ENCODE measurements at regions not wholly inside any gene's neighbourhood (a gene's known extent, or its start where the extent isn't known, plus 50 kb on each side); places are given as distances from the start of the nearest gene placed in this dataset.

GRCh38 chr20:24045621-24046318 lies 57.2 kb upstream of the GGTLC1 start:
- H3K4me3 ChIP-seq (replicated peaks; ENCODE audit: low read depth, low read length): no peak overlapping the region
- TF ChIP-seq CTCF (IDR thresholded peaks at IDR 0.05; ENCODE audit: low read depth, low read length, missing control alignments): no peak
- no peak for DNase-seq (ENCODE audit: extremely low read depth, low read depth)

DNA sequence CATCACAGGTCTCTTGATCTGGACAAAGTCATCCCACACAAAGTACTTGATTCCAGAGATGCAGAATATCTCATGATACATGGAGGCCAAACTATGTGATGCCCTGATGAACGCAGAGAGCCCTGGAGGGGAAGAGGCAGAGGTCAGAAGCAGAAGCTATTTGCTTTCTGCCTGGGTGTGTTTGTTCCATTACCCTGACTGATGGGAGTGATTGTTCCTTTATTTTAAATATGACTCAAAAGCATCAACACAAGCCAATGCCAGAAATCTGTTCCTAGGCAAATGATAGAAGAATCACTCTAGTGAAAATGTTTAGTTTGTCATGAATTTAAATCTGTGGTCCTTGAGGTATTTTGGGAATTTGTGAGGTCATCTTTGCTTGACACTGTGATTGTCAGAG lies 54.7 kb upstream of the GGTLC1 start:
- TF ChIP-seq CTCF (IDR thresholded peaks at IDR 0.05; ENCODE audit: low read depth, low read length, missing control alignments): no peak
- DNase-seq (ENCODE audit: extremely low read depth, low read depth): no peak
- no peak overlapping the region for H3K4me3 ChIP-seq (replicated peaks; ENCODE audit: low read depth, low read length)

DNA sequence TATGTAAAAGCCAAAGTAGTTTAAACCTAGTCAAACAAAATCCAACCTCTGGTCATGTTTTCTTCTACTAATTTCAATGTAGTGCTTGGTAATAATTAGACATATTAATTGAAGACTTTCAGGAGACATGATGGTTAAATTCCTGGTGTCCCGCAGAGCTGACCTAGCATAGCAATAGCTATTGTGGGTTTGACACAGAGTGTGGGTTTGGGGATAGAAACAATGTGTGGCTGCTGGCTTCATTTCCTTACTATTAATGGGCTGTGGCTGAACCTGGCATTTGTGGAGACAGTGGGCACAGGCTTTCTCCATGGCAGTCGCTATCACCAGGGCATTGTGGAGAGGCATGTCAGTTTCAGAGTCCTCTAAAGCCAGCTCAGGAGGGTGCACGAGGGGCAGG lies 54.1 kb upstream of the GGTLC1 start:
- no peak overlapping the region for H3K4me3 ChIP-seq (replicated peaks; ENCODE audit: low read depth, low read length)
- DNase-seq (ENCODE audit: extremely low read depth, low read depth): no peak
- TF ChIP-seq CTCF (IDR thresholded peaks at IDR 0.05; ENCODE audit: low read depth, low read length, missing control alignments): no peak

DNA sequence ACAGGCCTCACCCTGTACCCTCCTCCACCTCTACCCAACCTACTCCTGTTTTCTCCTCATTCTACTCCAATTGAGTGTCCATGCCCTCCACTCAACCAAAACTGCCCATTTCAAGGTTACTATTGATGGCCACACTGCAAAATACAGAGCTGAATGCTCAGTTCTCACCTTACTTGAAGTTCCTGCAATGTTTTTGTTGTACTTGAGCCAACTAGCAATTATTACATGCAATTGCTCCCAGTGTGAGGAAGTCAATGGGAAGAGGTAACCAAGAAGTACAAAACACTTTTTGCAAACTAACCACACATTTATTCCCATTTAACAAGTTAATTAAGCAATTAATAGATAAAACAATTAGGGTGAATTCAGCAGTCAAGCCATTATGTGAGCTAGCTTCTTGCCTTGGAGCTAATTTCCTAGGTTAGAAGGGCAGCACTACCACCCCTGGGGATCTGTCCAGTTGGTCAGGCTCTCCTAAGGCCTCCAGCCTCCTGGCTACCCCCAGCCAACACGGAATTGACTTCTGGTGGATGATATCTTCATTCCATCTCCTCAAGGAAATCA lies 52.4 kb upstream of the GGTLC1 start:
- no peak overlapping the region for H3K4me3 ChIP-seq (replicated peaks; ENCODE audit: low read depth, low read length)
- DNase-seq (ENCODE audit: extremely low read depth, low read depth): no peak
- no peak for TF ChIP-seq CTCF (IDR thresholded peaks at IDR 0.05; ENCODE audit: low read depth, low read length, missing control alignments)

DNA sequence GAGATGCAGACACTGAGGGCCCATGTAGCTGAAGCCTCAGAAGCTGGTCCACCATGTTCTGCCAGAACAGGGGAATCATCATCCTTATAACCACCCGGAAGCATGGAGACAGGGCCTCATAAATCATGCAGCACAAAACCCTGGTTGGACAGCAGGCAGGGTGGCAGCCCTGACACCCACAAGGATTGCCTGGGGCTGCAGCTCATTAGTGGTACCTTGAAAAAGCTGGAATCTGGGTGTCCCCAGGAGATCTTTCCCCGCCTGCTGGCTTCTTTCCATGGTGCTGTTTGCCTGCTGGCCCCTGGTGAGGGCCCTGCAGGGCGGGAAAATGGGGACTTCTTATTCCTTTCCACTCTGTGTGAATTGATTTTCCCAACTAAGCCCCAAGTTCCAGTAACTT lies 50.6 kb upstream of the GGTLC1 start:
- H3K4me3 ChIP-seq (replicated peaks; ENCODE audit: low read depth, low read length): no peak overlapping the region
- DNase-seq (ENCODE audit: extremely low read depth, low read depth): no peak
- TF ChIP-seq CTCF (IDR thresholded peaks at IDR 0.05; ENCODE audit: low read depth, low read length, missing control alignments): no peak
